AG09309 (cell line): ENCODE measurements at regions not wholly inside any gene's neighbourhood (a gene's known extent, or its start where the extent isn't known, plus 50 kb on each side); places are given as distances from the start of the nearest gene placed in this dataset.

ENCODE experiments used
- DNase-seq: peaks from one replicate; pipeline ENCODE4 v3.0.0-alpha.2; 2010; ENCODE audit warnings: low read depth
- H3K4me3 ChIP-seq: 2 replicates; pipeline ENCODE4 v1.5.1; 2011; ENCODE audit warnings: mild to moderate bottlenecking, low read depth, low read length, moderate library complexity; ENCODE audit not compliant: control insufficient read depth
- CTCF ChIP-seq: IDR thresholded peaks from 2 replicates; pipeline ENCODE4 v1.5.1; 2011; ENCODE audit warnings: mild to moderate bottlenecking, low read depth, low read length, inconsistent platforms; ENCODE audit not compliant: insufficient read depth, control insufficient read depth; ENCODE audit errors: missing control alignments

GRCh38 chr10:53130337-53130736 is 357.8 kb upstream of the MBL2 start:
- no peak for TF ChIP-seq CTCF
- DNase-seq: no peak

GRCh38 chr10:53127686-53128085 is 355.1 kb upstream of the MBL2 start:
- DNase-seq: no peak
- TF ChIP-seq CTCF: no peak
- no peak overlapping the region for H3K4me3 ChIP-seq

More at GRCh38 chr10:53130337-53130736, 357.8 kb upstream of the MBL2 start:
- H3K4me3 ChIP-seq: no peak overlapping the region

- no peak for DNase-seq
- H3K4me3 ChIP-seq: no peak overlapping the region
- TF ChIP-seq CTCF: no peak
Observed at GRCh38 chr10:53123311-53123710, 350.7 kb upstream of the MBL2 start.

- H3K4me3 ChIP-seq: no peak overlapping the region
- TF ChIP-seq CTCF: no peak
- no peak for DNase-seq
Observed at GRCh38 chr10:53122281-53122680, 349.7 kb upstream of the MBL2 start.

GRCh38 chr10:53115660-53116059 is 343.1 kb upstream of the MBL2 start:
- no peak for DNase-seq
- H3K4me3 ChIP-seq: no peak overlapping the region
- no peak for TF ChIP-seq CTCF

GRCh38 chr10:53111529-53111928 is 338.9 kb upstream of the MBL2 start:
- no peak overlapping the region for H3K4me3 ChIP-seq
- DNase-seq: no peak
- TF ChIP-seq CTCF: no peak

- TF ChIP-seq CTCF: no peak
- no peak for DNase-seq
- H3K4me3 ChIP-seq: no peak overlapping the region
Observed at GRCh38 chr10:53109320-53109719, 336.7 kb upstream of the MBL2 start.
